HG02973 (cell line): ENCODE measurements at regions not wholly inside any gene's neighbourhood (a gene's known extent, or its start where the extent isn't known, plus 50 kb on each side); places are given as distances from the start of the nearest gene placed in this dataset.
"Not testable (repeated sequence)": the region's sequence is repeated elsewhere in the genome, so short reads cannot be mapped to it uniquely, and the experiment has no call there.

ENCODE experiments used
- ATAC-seq: cut with Tn5 transposase; IDR thresholded peaks from one replicate; pipeline ENCODE4 v1.9.1; 2021; ENCODE audit warnings: moderate library complexity; ENCODE audit not compliant: unreplicated experiment

GRCh38 chr10:53107711-53108110 lies 335.1 kb upstream of the MBL2 start:
- no peak for ATAC-seq

- no peak for ATAC-seq
These were observed 329.8 kb upstream of the MBL2 start for GRCh38 chr10:53102424-53102823.

GRCh38 chr10:53093878-53094277 lies 321.3 kb upstream of the MBL2 start:
- ATAC-seq = no peak

GRCh38 chr10:53091574-53091973 lies 319.0 kb upstream of the MBL2 start:
- ATAC-seq = no peak

- ATAC-seq = no peak
These were observed 316.4 kb upstream of the MBL2 start for GRCh38 chr10:53088961-53089360.

- ATAC-seq = no peak
These were observed 306.7 kb upstream of the MBL2 start for GRCh38 chr10:53079283-53079682.

GRCh38 chr10:53076948-53077347 lies 304.4 kb upstream of the MBL2 start:
- ATAC-seq = no peak

- ATAC-seq = no peak
These were observed 302.9 kb upstream of the MBL2 start for GRCh38 chr10:53075469-53075868.

- ATAC-seq = no peak
These were observed 299.6 kb upstream of the MBL2 start for GRCh38 chr10:53072144-53072543.

- ATAC-seq = no peak
These were observed 299.0 kb upstream of the MBL2 start for GRCh38 chr10:53071505-53072125.

- ATAC-seq = no peak
These were observed 296.4 kb upstream of the MBL2 start for GRCh38 chr10:53069013-53069412.

GRCh38 chr10:53064614-53065013 lies 292.0 kb upstream of the MBL2 start:
- ATAC-seq = no peak

- ATAC-seq = no peak
These were observed 291.2 kb upstream of the MBL2 start for GRCh38 chr10:53063805-53064204.

- no peak for ATAC-seq
These were observed 280.1 kb upstream of the MBL2 start for GRCh38 chr10:53052521-53053164.

GRCh38 chr10:53045315-53045714 lies 272.7 kb upstream of the MBL2 start:
- no peak for ATAC-seq

GRCh38 chr10:53035823-53036222 lies 263.2 kb upstream of the MBL2 start:
- ATAC-seq = not testable (repeated sequence)

GRCh38 chr10:53033396-53033795 lies 260.8 kb upstream of the MBL2 start:
- no peak for ATAC-seq

- not testable (repeated sequence) for ATAC-seq
These were observed 257.6 kb upstream of the MBL2 start for GRCh38 chr10:53029872-53030849.

GRCh38 chr10:53029449-53029848 lies 256.9 kb upstream of the MBL2 start:
- ATAC-seq = no peak

- ATAC-seq = not testable (repeated sequence)
These were observed 253.2 kb upstream of the MBL2 start for GRCh38 chr10:53025765-53026164.

GRCh38 chr10:53025172-53025711 lies 252.7 kb upstream of the MBL2 start:
- no peak for ATAC-seq
